GM18870 (cell line): ENCODE measurements at regions not wholly inside any gene's neighbourhood (a gene's known extent, or its start where the extent isn't known, plus 50 kb on each side); places are given as distances from the start of the nearest gene placed in this dataset.

ENCODE experiments used
- ATAC-seq: cut with Tn5 transposase; IDR thresholded peaks from one replicate; pipeline ENCODE4 v1.9.1; 2021; ENCODE audit warnings: moderate library complexity; ENCODE audit not compliant: unreplicated experiment

DNA sequence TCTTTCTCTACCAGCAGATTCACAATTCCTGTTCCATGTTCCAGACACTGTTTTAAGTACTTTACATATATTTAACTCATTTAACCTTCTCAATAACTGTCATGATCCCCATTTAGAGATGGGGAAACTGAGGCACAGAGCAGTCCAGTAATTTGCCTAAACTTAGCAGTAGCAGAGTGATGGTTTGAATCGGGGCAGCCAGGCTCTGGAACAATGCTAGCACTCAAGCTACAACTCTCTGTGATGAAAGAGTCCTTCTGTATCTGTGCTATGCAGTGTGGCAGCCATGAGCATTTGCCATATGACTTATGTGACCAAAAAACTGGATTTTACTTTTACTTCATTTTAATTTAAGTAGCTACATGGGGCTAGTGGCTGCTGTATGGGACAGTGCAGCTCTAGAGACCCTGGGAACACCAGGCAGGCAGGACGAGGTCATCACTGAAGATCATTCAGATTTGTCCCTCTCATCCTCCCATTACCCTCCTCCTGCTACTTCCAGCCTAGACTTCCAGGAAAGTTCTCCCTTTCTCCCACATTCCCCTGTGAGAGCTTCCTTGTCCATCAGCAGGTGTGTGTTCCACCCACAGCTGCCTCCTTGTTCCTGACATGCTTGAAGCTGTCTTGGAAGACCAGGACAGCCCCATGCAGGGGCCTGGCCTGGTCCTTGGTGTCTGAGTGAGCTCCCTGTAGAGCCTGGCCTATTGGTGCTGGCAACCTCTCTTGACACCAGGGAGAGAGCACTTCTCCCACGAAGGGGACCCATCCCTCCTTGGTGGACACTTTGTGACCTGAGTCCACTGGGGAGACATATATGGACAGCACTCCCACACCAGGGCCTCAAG lies 157.0 kb downstream of the MRPL14 start:
- ATAC-seq, result no peak

DNA sequence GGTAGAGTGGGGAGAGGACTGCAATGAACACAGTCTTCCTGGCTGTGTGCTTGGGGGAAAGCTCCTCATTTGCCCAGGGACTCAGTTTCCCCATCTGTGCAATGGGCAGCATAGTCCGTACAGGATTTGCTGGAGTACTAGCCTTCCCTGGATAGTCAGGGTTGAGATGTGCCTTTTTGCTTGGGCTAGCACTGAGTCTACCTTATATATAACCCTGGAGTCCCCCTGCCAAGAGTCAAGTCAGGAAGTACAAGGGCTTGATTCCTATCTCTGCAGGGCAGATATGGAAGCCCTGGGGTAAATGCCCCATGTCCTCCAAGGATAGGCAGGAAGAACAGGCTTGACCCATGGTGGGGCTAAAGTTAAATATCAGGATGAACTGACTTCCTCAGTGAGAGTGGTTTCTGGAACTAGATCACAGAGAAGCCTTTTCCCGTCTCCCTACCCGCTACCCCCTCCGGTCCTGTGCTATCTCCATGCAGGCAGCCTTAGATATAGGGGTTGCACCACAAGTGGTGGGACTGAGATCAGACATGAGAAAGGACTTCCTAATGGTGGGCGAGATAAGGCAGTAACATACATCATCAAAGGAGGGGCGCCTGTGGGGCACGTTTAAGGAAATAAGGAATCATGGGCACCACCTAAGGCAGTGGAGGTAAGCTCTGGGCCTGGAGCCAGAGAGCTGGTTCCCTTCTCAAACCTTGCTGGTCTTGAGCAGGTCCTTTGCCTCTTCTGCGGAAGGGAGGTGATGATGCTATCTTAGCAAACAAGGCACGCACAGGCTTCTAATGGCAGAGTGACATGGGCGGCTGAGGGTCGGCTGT lies 157.9 kb downstream of the MRPL14 start:
- no peak for ATAC-seq

DNA sequence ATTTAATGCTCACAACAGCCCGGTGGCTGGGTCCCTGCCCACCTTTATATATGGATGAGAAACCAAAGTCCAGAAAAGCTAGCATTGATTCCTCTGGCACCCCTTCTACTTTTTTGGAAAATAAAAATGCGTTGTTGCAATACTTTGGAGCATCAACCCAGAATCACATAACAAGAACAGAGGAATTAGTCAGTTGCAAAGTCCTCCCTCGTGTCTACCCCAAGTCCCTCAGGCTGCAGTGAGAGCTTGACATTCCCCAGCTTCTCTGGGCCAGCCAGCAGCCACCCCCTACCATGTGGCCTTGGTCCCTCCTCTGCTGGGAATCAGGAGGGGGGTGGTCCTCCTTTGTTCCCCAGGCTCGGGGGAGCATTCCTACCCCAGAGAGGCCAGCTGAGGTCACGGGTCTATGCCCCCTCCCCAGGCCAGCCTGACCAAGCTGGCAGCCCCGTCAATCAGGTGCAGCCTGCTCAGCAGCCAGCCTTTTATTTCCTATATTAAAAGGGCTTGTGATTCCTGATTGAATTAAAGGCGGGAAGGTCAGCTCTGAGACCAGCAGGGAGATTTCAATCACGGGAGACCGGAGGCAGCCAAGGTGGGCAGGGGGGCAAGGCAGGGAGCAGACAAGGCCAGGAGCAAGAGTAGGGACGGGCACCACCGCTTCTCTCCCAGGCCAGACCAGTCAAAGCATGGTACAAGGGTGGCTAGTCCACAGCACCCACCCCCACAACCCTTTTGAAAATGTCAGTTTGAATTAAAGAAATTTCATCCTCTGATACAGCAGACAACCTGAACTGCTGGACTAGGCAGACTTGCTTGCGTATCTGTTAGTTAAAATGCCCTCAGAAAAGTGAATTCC lies 158.9 kb downstream of the MRPL14 start:
- no peak for ATAC-seq

DNA sequence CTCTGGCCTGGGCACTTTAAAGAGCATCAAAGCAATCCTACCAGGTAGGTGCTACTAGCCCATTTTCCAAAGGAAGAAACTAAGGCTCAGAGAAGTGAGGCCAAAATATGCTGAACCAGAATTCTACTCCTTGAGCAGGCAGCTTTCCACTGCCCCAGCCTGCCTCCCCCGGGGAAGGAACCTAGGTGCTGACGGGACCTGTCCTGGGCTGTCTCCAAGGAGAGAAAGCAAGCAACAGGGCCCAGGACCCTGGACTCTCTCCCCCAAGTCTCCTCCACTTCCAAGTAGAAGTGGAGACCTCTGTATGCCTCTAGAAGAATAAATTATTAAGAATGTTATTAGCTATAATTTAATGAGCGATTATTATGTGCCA lies 159.5 kb downstream of the MRPL14 start:
- no peak for ATAC-seq

DNA sequence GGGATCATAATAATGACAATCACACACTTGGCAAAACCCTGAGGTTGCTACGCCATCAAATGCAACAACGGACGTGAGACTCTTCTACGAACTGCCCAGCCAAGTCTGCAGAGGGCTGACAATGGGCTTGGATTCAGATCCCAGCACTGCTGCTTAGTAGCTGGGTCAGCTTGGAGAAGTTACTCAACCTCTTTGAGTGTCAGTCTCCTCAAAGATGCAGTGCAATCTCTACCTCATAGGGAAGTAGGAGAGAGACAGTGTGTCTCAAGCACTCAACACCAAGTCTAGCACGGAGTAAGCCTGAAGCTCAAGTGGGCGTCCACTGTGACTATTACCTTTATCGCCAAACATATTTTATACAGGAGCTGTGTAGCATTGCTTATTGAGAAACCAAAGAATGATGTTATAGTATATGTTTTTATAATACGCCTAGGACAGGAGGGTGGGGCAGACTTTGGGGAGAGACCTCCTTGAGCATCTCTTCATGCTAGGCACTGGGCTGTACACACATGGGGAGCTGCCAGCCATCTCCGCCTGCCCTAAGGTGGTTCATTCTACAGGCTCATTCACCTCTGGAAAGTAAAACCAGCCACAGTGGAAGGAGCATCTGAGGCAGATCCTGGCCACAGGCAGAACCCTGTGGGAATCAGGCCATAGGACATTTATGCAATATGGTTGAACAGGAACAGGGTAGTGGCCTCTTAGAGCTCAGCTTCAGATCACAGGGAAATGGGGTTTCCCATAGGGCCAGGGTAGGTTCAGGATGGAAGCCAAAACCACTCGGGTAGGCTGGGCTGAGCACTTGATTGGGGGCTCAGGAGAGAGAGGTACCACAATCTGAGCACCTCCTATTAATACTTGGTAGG lies 160.2 kb downstream of the MRPL14 start:
- ATAC-seq, result no peak

- ATAC-seq, result no peak
These were observed 160.9 kb downstream of the MRPL14 start for GRCh38 chr6:43966374-43966658.

GRCh38 chr6:43965628-43966373 lies 161.5 kb downstream of the MRPL14 start:
- ATAC-seq, result no peak

GRCh38 chr6:43964659-43965570 lies 162.3 kb downstream of the MRPL14 start:
- no peak for ATAC-seq

GRCh38 chr6:43963877-43964658 lies 163.2 kb downstream of the MRPL14 start:
- ATAC-seq, result no peak

DNA sequence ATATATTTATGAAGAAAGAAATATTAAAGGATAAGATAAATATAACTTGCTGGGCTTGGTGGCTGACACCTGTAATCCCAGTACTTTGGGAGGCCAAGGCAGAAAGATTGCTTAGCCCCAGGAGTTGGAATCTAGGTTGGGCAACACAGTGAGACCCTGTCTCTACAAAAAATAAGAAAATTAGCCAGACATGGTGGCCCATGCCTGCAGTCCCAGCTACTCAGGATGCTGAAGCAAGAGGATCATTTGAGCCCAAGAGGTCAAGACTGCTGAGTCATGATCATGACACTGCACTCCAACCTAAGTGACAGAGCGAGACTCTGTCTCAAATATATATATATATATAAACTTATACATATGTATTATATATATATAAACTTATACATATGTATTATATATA lies 164.0 kb downstream of the MRPL14 start:
- no peak for ATAC-seq

- no peak for ATAC-seq
These were observed 164.8 kb downstream of the MRPL14 start for GRCh38 chr6:43962458-43962857.

GRCh38 chr6:43957273-43957672 lies 170.0 kb downstream of the MRPL14 start:
- ATAC-seq, result no peak

- no peak for ATAC-seq
These were observed 170.8 kb downstream of the MRPL14 start for GRCh38 chr6:43956478-43956877.

DNA sequence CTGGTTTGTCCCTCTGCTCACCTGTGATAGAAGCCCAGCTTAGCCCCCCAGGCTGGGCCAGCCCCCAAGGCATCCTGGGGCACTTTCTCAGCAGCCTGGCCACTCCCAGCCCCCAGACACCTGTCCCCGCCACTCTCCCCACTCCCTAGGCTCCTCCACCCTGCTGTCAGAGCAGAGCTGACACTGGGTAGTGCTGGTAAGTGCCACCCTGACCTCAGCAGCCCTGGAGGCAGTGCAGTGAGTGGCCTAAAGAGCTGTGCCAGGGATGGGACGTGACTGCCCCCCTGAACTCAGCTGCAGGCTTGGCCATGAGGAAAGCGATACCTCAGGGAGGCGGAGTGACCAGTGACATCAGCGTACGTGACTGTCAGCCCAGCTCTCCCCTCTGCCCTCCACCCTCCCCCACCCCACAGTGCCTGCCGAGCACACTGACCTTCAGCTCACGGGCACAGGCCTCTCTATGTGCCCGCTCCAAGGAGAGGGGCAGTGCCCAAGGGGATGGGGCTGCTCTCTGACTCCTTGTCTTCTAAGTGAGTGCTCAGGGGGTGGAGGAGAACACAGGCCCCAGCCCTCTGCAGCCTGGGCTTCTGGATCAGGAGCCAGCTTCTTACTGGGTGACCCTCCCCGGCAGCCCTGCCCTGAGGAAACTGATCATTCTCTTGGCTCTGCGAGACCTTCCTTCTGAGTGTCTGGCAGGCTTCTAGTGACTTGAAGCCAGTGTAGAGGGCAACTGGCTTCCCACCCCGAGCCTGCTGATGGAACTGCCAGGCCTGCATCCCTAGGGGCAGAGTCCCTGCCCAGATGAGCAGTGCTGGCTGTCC lies 172.7 kb downstream of the MRPL14 start:
- no peak for ATAC-seq

- ATAC-seq, result no peak
These were observed 173.4 kb downstream of the MRPL14 start for GRCh38 chr6:43953794-43954310.

DNA sequence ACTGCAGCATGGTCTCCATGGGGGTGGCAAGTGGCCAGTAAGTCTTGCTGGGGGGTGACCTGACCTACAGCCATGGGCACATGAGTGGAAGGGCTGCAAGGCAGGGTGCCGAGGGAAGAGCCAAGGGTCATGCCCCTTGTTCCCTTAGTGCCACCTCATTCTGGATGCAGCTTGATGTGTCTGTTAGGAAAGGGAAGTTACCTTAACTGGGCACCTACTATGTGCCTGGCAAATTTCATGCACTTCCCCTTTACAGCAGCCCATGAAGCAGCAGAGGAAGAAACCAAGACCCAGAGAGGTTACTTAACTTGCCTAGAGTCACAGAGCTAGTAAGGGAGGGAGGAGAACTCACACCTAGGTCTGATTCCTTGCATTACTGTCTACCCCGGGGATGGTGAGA lies 174.0 kb downstream of the MRPL14 start:
- ATAC-seq, result no peak

GRCh38 chr6:43952746-43953145 lies 174.5 kb downstream of the MRPL14 start:
- ATAC-seq, result no peak
